HL-60 (cell line): ENCODE measurements at regions not wholly inside any gene's neighbourhood (a gene's known extent, or its start where the extent isn't known, plus 50 kb on each side); places are given as distances from the start of the nearest gene placed in this dataset.

ENCODE experiments used
- REST ChIP-seq: IDR thresholded peaks from 2 replicates; pipeline ENCODE4 v1.6.1; 2012; ENCODE audit warnings: low read depth; ENCODE audit not compliant: insufficient replicate concordance
- SPI1 ChIP-seq: IDR thresholded peaks from 2 replicates; pipeline ENCODE4 v1.6.1; 2012; ENCODE audit warnings: low read depth, mild to moderate bottlenecking, borderline replicate concordance
- TF ChIP-seq, protein P1 (sequence below): IDR thresholded peaks from one replicate; pipeline ENCODE4 v1.5.1; 2011; ENCODE audit warnings: low read length, control low read depth, inconsistent platforms; ENCODE audit not compliant: insufficient read depth

- TF ChIP-seq, protein P1, sequence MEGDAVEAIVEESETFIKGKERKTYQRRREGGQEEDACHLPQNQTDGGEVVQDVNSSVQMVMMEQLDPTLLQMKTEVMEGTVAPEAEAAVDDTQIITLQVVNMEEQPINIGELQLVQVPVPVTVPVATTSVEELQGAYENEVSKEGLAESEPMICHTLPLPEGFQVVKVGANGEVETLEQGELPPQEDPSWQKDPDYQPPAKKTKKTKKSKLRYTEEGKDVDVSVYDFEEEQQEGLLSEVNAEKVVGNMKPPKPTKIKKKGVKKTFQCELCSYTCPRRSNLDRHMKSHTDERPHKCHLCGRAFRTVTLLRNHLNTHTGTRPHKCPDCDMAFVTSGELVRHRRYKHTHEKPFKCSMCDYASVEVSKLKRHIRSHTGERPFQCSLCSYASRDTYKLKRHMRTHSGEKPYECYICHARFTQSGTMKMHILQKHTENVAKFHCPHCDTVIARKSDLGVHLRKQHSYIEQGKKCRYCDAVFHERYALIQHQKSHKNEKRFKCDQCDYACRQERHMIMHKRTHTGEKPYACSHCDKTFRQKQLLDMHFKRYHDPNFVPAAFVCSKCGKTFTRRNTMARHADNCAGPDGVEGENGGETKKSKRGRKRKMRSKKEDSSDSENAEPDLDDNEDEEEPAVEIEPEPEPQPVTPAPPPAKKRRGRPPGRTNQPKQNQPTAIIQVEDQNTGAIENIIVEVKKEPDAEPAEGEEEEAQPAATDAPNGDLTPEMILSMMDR = no peak
- no peak for TF ChIP-seq REST
- no peak for TF ChIP-seq SPI1
These were observed 53.7 kb upstream of the GNAT3 start for GRCh38 chr7:80565554-80565953.
